ENCODE measurements at regions not wholly inside any gene's neighbourhood (a gene's known extent, or its start where the extent isn't known, plus 50 kb on each side); places are given as distances from the start of the nearest gene placed in this dataset.

GRCh38 chr17:31673076-31673475 is 186.0 kb downstream of the COPRS start:
- H3K36me3 ChIP-seq (replicated peaks in 1 of 2; ENCODE audit: control extremely low read depth in 1 of 2, control insufficient read depth in 1 of 2, extremely low read depth in 1 of 2, insufficient read depth in 2 of 2, low read length in 1 of 2): no peaks in the 10 kb centered on the region
- H3K27ac ChIP-seq (ENCODE audit: low read length in 2 of 2): no peak overlapping the region
- ChIA-PET CTCF (interaction anchor here (1.4 kb wide), 1 partner anchor 115 kb away, joined by 3 read pairs; no protein-coding TSS in a partner anchor), POLR2A (no interaction called here)
- H3K4me1 Mint-ChIP-seq: no peaks in the 10 kb centered on the region
- no peaks in the 10 kb centered on the region for H3K4me1 ChIP-seq (ENCODE audit: control insufficient read depth in 2 of 2, insufficient read depth in 2 of 2, low read length in 2 of 2)
- no peak for ATAC-seq (ENCODE audit: low read depth)
- H3K9me3 Mint-ChIP-seq (ENCODE audit: insufficient read depth): peaks cover 2% of the 10 kb centered on the region
- no peaks in the 10 kb centered on the region for H4K20me1 ChIP-seq (ENCODE audit: control insufficient read depth, insufficient read depth, low read length, poor library complexity, severe bottlenecking)
- H2AFZ ChIP-seq (ENCODE audit: insufficient read depth, low read depth, low read length, poor library complexity, severe bottlenecking): no peak overlapping the region
- no peak overlapping the region for H3K4me3 ChIP-seq (ENCODE audit: control extremely low read depth in 1 of 5, extremely low read depth in 1 of 5, insufficient read depth in 1 of 5, low read depth in 2 of 5, low read length in 4 of 5)
- H3K27me3 Mint-ChIP-seq: peaks cover 40% of the 10 kb centered on the region
- intact Hi-C loops (cut with micrococcal nuclease): no loop called here
- 94% methylated on average over 3 of the region's 8 CpGs for WGBS (ENCODE audit: insufficient coverage)
- DNase-seq: no peak
- H3K9ac ChIP-seq (ENCODE audit: low read length): no peak overlapping the region
- no peaks in the 10 kb centered on the region for H3K79me2 ChIP-seq (ENCODE audit: control insufficient read depth, insufficient read depth, low read length)
- TF ChIP-seq EZH2 (IDR thresholded peaks at IDR 0.05; ENCODE audit: borderline replicate concordance, insufficient read depth, low read depth, low read length, poor library complexity, severe bottlenecking): no peak
- no peak for TF ChIP-seq CTCF (IDR thresholded peaks at IDR 0.05)
- no peak overlapping the region for H3K27ac Mint-ChIP-seq
- peaks cover 0 to 26% (median 0%) of the 10 kb centered on the region in 4 experiments for H3K27me3 ChIP-seq (replicated peaks in 1 of 4; ENCODE audit: control extremely low read depth in 1 of 4, control insufficient read depth in 3 of 4, insufficient read depth in 4 of 4, low read length in 3 of 4)
- H3K4me3 Mint-ChIP-seq: no peak overlapping the region
- H3K4me2 ChIP-seq (replicated peaks; ENCODE audit: low read depth, low read length, poor library complexity, severe bottlenecking): no peak overlapping the region
- H3K9me3 ChIP-seq (ENCODE audit: control extremely low read depth in 1 of 3, control insufficient read depth in 2 of 3, insufficient read depth in 1 of 3, low read length in 2 of 3): peaks cover 0 to 8% (median 0%) of the 10 kb centered on the region in 3 donors

GRCh38 chr17:31672161-31672819 is 186.8 kb downstream of the COPRS start:
- Histone ChIP-seq H4K20me1 (ENCODE audit: control insufficient read depth, insufficient read depth, low read length, poor library complexity, severe bottlenecking) (no peaks in the 10 kb centered on the region), H3K36me3 (replicated peaks in 1 of 2; ENCODE audit: control extremely low read depth in 1 of 2, control insufficient read depth in 1 of 2, extremely low read depth in 1 of 2, insufficient read depth in 2 of 2, low read length in 1 of 2) (no peaks in the 10 kb centered on the region), H3K27me3 (replicated peaks in 1 of 4; ENCODE audit: control extremely low read depth in 1 of 4, control insufficient read depth in 3 of 4, insufficient read depth in 4 of 4, low read length in 3 of 4) (peaks cover 0 to 23% (median 0%) of the 10 kb centered on the region in 4 experiments), H3K27ac (ENCODE audit: low read length in 2 of 2) (no peak overlapping the region), H3K79me2 (ENCODE audit: control insufficient read depth, insufficient read depth, low read length) (no peaks in the 10 kb centered on the region), H2AFZ (ENCODE audit: insufficient read depth, low read depth, low read length, poor library complexity, severe bottlenecking) (no peak overlapping the region), H3K4me3 (ENCODE audit: control extremely low read depth in 1 of 5, extremely low read depth in 1 of 5, insufficient read depth in 1 of 5, low read depth in 2 of 5, low read length in 4 of 5) (no peak overlapping the region), H3K9me3 (ENCODE audit: control extremely low read depth in 1 of 3, control insufficient read depth in 2 of 3, insufficient read depth in 1 of 3, low read length in 2 of 3) (peaks cover 0 to 8% (median 0%) of the 10 kb centered on the region in 3 donors), H3K4me2 (replicated peaks; ENCODE audit: low read depth, low read length, poor library complexity, severe bottlenecking) (no peak overlapping the region), H3K4me1 (ENCODE audit: control insufficient read depth in 2 of 2, insufficient read depth in 2 of 2, low read length in 2 of 2) (no peaks in the 10 kb centered on the region), H3K9ac (ENCODE audit: low read length) (no peak overlapping the region)
- no peak for DNase-seq
- H3K9me3 Mint-ChIP-seq (ENCODE audit: insufficient read depth): peaks cover 2% of the 10 kb centered on the region
- WGBS (ENCODE audit: insufficient coverage): 66% methylated on average over 4 of the region's 7 CpGs
- intact Hi-C loops (cut with micrococcal nuclease): no loop called here
- H3K4me1 Mint-ChIP-seq: no peaks in the 10 kb centered on the region
- CTCF ChIA-PET: interaction anchor here (1.4 kb wide), 1 partner anchor 114 kb away, joined by 3 read pairs; no protein-coding TSS in a partner anchor
- TF ChIP-seq CTCF (IDR thresholded peaks at IDR 0.05): no peak
- TF ChIP-seq EZH2 (IDR thresholded peaks at IDR 0.05; ENCODE audit: borderline replicate concordance, insufficient read depth, low read depth, low read length, poor library complexity, severe bottlenecking): no peak
- no peak overlapping the region for H3K4me3 Mint-ChIP-seq
- ATAC-seq (ENCODE audit: low read depth): no peak
- POLR2A ChIA-PET: no interaction called here
- H3K27me3 Mint-ChIP-seq: peaks cover 34% of the 10 kb centered on the region
- H3K27ac Mint-ChIP-seq: no peak overlapping the region
